ENCODE measurements at regions not wholly inside any gene's neighbourhood (a gene's known extent, or its start where the extent isn't known, plus 50 kb on each side); places are given as distances from the start of the nearest gene placed in this dataset.

DNA sequence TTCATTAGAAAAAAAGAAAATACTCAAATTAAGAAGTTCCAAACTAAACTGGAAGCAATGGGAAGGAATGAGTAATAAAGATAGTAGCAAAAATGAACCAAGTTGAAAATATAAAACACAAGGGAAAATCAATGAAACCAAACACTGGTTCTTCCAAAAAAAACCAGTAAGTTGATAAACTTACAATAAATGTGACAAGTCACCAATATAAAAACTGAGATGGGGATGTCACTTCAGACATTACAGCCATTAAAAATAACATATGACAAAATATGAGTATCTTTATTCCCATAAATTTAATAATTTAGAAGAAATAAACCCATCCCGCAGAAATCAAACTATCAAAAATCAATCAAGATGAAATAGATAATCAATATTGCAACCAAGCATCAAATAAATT, 633.9 kb upstream of the RAB6C start:
- H3K4me3 ChIP-seq: no peak overlapping the region
- ATAC-seq: no peak
- H3K9me3 ChIP-seq (replicated peaks; ENCODE audit: control insufficient read depth, insufficient read depth, low read depth, low read length): no peaks in the 10 kb centered on the region
- DNase-seq (ENCODE audit: extremely low read depth in 1 of 4, low spot score in 3 of 4): no peak
- H3K9me1 ChIP-seq (ENCODE audit: control insufficient read depth, insufficient read depth, low read length): no peaks in the 10 kb centered on the region
- no peaks in the 10 kb centered on the region for H3K79me2 ChIP-seq (ENCODE audit: control insufficient read depth, insufficient read depth, low read length)
- intact Hi-C loops (cut with micrococcal nuclease): no loop called here
- in situ Hi-C loops (cut with MboI): no loop called here
- WGBS (ENCODE audit: insufficient coverage, low coverage, missing lambda C conversion rate): 0% methylated on average over 1 of the region's 1 CpG
- no peaks in the 10 kb centered on the region for H3K27me3 ChIP-seq (ENCODE audit: control insufficient read depth in 2 of 2, insufficient read depth in 2 of 2, low read length in 2 of 2)
- H2AFZ ChIP-seq (ENCODE audit: low read depth, low read length): no peak overlapping the region
- no peaks in the 10 kb centered on the region for H3K4me1 ChIP-seq (replicated peaks in 1 of 2; ENCODE audit: control insufficient read depth in 2 of 2, insufficient read depth in 2 of 2, low read length in 2 of 2)
- POLR2A ChIA-PET: no interaction called here
- CTCF ChIA-PET (ENCODE audit: low intra/inter-chr PET ratio): no interaction called here
- H3K36me3 ChIP-seq (ENCODE audit: control insufficient read depth, insufficient read depth, low read length): no peaks in the 10 kb centered on the region
- no peak overlapping the region for H3K4me2 ChIP-seq (ENCODE audit: insufficient read depth, low read length)
- TF ChIP-seq ZNF316 (IDR thresholded peaks at IDR 0.05) (peak; percentile 40; the same call in 1 of the 2 replicates), ELF4 (CRISPR knock-in tag; IDR thresholded peaks at IDR 0.05) (no peak), LEF1 (IDR thresholded peaks at IDR 0.05) (no peak), SMAD2 (IDR thresholded peaks at IDR 0.05; ENCODE audit: low read depth, low read length) (no peak)
- TF ChIP-seq, protein P1, sequence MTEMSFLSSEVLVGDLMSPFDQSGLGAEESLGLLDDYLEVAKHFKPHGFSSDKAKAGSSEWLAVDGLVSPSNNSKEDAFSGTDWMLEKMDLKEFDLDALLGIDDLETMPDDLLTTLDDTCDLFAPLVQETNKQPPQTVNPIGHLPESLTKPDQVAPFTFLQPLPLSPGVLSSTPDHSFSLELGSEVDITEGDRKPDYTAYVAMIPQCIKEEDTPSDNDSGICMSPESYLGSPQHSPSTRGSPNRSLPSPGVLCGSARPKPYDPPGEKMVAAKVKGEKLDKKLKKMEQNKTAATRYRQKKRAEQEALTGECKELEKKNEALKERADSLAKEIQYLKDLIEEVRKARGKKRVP (CRISPR knock-in tag; IDR thresholded peaks at IDR 0.05): no peak
- no peak overlapping the region for H3K9ac ChIP-seq (ENCODE audit: insufficient read depth in 1 of 2, low read depth in 2 of 2, low read length in 2 of 2)
- H4K20me1 ChIP-seq (replicated peaks; ENCODE audit: control insufficient read depth, insufficient read depth, low read length): no peaks in the 10 kb centered on the region
- no TSS peak for BruUV-seq (replicated peaks)
- FAIRE-seq: no peak
- H3K27ac ChIP-seq (ENCODE audit: extremely low read depth, low read depth, low read length): no peak overlapping the region

GRCh38 chr2:129347486-129348217, 631.8 kb upstream of the RAB6C start:
- Histone ChIP-seq H3K9me3 (replicated peaks; ENCODE audit: control insufficient read depth, insufficient read depth, low read depth, low read length) (no peaks in the 10 kb centered on the region), H3K27me3 (ENCODE audit: control insufficient read depth in 2 of 2, insufficient read depth in 2 of 2, low read length in 2 of 2) (peaks cover 0 to 6% of the 10 kb centered on the region in 2 experiments; a peak in 1 of 5 replicates), H3K36me3 (ENCODE audit: control insufficient read depth, insufficient read depth, low read length) (no peaks in the 10 kb centered on the region), H3K9me1 (ENCODE audit: control insufficient read depth, insufficient read depth, low read length) (no peaks in the 10 kb centered on the region), H3K4me3 (no peak overlapping the region), H3K27ac (ENCODE audit: extremely low read depth, low read depth, low read length) (no peak overlapping the region), H4K20me1 (replicated peaks; ENCODE audit: control insufficient read depth, insufficient read depth, low read length) (no peaks in the 10 kb centered on the region), H3K79me2 (ENCODE audit: control insufficient read depth, insufficient read depth, low read length) (no peaks in the 10 kb centered on the region), H3K9ac (ENCODE audit: insufficient read depth in 1 of 2, low read depth in 2 of 2, low read length in 2 of 2) (no peak overlapping the region), H3K4me1 (replicated peaks in 1 of 2; ENCODE audit: control insufficient read depth in 2 of 2, insufficient read depth in 2 of 2, low read length in 2 of 2) (no peaks in the 10 kb centered on the region), H3K4me2 (ENCODE audit: insufficient read depth, low read length) (no peak overlapping the region), H2AFZ (ENCODE audit: low read depth, low read length) (no peak overlapping the region)
- DNase-seq (ENCODE audit: extremely low read depth in 1 of 4, low spot score in 3 of 4) (peak in 1 of 4 experiments; percentile 10), FAIRE-seq (no peak), ATAC-seq (no peak)
- CTCF ChIA-PET (ENCODE audit: low intra/inter-chr PET ratio): no interaction called here
- TF ChIP-seq NFIC (IDR thresholded peaks at IDR 0.05) (peak; percentile 45), KDM2B (CRISPR knock-in tag; IDR thresholded peaks at IDR 0.05) (no peak)
- in situ Hi-C loops (cut with MboI) (no loop called here), intact Hi-C loops (cut with micrococcal nuclease) (no loop called here)
- POLR2A ChIA-PET: interaction anchor here (0.5 kb wide), 1 partner anchor 21 kb away, joined by 3 read pairs; no protein-coding TSS in a partner anchor
- WGBS (ENCODE audit: insufficient coverage, low coverage, missing lambda C conversion rate): 1% methylated on average over 11 of the region's 11 CpGs
- no TSS peak for BruUV-seq (replicated peaks)
